Peyer's patch (tissue), 4 donors: ENCODE measurements at regions not wholly inside any gene's neighbourhood (a gene's known extent, or its start where the extent isn't known, plus 50 kb on each side); places are given as distances from the start of the nearest gene placed in this dataset.

ENCODE experiments used
- DNase-seq, 3 donors: peaks; one replicate each; pipeline ENCODE4 v3.0.0-alpha.2; 2017 to 2019
- H3K27ac ChIP-seq, 4 donors: fragments of 200-600 bp; sonication (generic); one replicate each; pipeline ENCODE4 v1.5.1; 2016 to 2019
- H3K27me3 ChIP-seq, 2 donors: fragments of 200-600 bp; sonication (generic); one replicate each; pipeline ENCODE4 v1.5.1; 2019
- H3K36me3 ChIP-seq, 3 donors: fragments of 200-600 bp; sonication (generic); one replicate each; pipeline ENCODE4 v1.5.1; 2016 to 2019
- H3K4me1 ChIP-seq, 4 donors: fragments of 200-600 bp; sonication (generic); one replicate each; pipeline ENCODE4 v1.5.1; 2016 to 2019
- H3K4me3 ChIP-seq, 4 donors: fragments of 200-600 bp; sonication (generic); 1 replicate in 3 of 4; 2 replicates in 1 of 4; pipeline ENCODE4 v1.5.1; 2016 to 2019; ENCODE audit warnings: mild to moderate bottlenecking in 1 of 4
- H3K9me3 ChIP-seq, 4 donors: fragments of 200-600 bp; sonication (generic); one replicate each; pipeline ENCODE4 v1.5.1; 2016 to 2019; ENCODE audit warnings: mild to moderate bottlenecking in 1 of 4
- CTCF ChIP-seq, 6 experiments: fragments of 450-650 bp in 4 of 6; fragments of 200-600 bp in 2 of 6; sonication (generic) in 1 of 6; IDR thresholded peaks; one replicate each; pipeline ENCODE4 v1.5.1; 2017 to 2019; ENCODE audit warnings: antibody characterized with exemption in 6 of 6, mild to moderate bottlenecking in 3 of 6, moderate library complexity in 1 of 6
- POLR2A ChIP-seq, 2 donors: fragments of 450-650 bp; IDR thresholded peaks; one replicate each; pipeline ENCODE4 v1.5.1; 2017; ENCODE audit warnings: antibody characterized with exemption in 2 of 2, mild to moderate bottlenecking in 2 of 2, moderate library complexity in 2 of 2

- no peak for DNase-seq
- no peaks in the 10 kb centered on the region for H3K9me3 ChIP-seq
- no peak for TF ChIP-seq POLR2A (IDR thresholded peaks at IDR 0.05)
- no peak for TF ChIP-seq CTCF (IDR thresholded peaks at IDR 0.05)
- no peaks in the 10 kb centered on the region for H3K36me3 ChIP-seq
- no peak overlapping the region for H3K27ac ChIP-seq
- no peak overlapping the region for H3K4me3 ChIP-seq
- no peaks in the 10 kb centered on the region for H3K27me3 ChIP-seq
- H3K4me1 ChIP-seq = no peaks in the 10 kb centered on the region
Measured at GRCh38 chr18:21184396-21184996, 57.5 kb upstream of the GREB1L start.

- Histone ChIP-seq H3K27me3 (no peaks in the 10 kb centered on the region), H3K4me3 (no peak overlapping the region), H3K4me1 (no peaks in the 10 kb centered on the region), H3K27ac (no peak overlapping the region), H3K36me3 (no peaks in the 10 kb centered on the region), H3K9me3 (no peaks in the 10 kb centered on the region)
- TF ChIP-seq CTCF (IDR thresholded peaks at IDR 0.05) (no peak), POLR2A (IDR thresholded peaks at IDR 0.05) (no peak)
- no peak for DNase-seq
Measured at GRCh38 chr18:21187886-21188285, 54.1 kb upstream of the GREB1L start.

GRCh38 chr18:21191596-21192307 is 50.3 kb upstream of the GREB1L start:
- Histone ChIP-seq H3K4me1 (no peaks in the 10 kb centered on the region), H3K9me3 (no peaks in the 10 kb centered on the region), H3K36me3 (no peaks in the 10 kb centered on the region), H3K4me3 (no peak overlapping the region), H3K27me3 (no peaks in the 10 kb centered on the region), H3K27ac (no peak overlapping the region)
- TF ChIP-seq CTCF (IDR thresholded peaks at IDR 0.05) = peak in 4 of 6 experiments; percentile 28 to 50 (median 41)
- TF ChIP-seq POLR2A (IDR thresholded peaks at IDR 0.05) = no peak
- peak in 2 of 3 donors; percentile 52 to 69 for DNase-seq
